PC-3 (cell line): ENCODE measurements at regions not wholly inside any gene's neighbourhood (a gene's known extent, or its start where the extent isn't known, plus 50 kb on each side); places are given as distances from the start of the nearest gene placed in this dataset.

Experiments
- EZH2 ChIP-seq: fragments of 300-600 bp; sonication (generic); IDR thresholded peaks from one replicate; pipeline ENCODE4 v1.6.1; 2017; ENCODE audit warnings: antibody characterized with exemption, mild to moderate bottlenecking, low read length; ENCODE audit not compliant: unreplicated experiment
- EZH2phosphoT487 ChIP-seq: fragments of 300-600 bp; sonication (generic); IDR thresholded peaks from 2 replicates; pipeline ENCODE4 v1.6.1; 2018; ENCODE audit warnings: mild to moderate bottlenecking, antibody characterized with exemption, low read length, borderline replicate concordance
- TF ChIP-seq, protein P1 (sequence below): fragments of 300-600 bp; sonication (generic); conservative IDR thresholded peaks from 2 replicates; pipeline ENCODE4 v1.5.1; 2017; ENCODE audit warnings: antibody characterized with exemption, low read depth, mild to moderate bottlenecking, low read length

DNA sequence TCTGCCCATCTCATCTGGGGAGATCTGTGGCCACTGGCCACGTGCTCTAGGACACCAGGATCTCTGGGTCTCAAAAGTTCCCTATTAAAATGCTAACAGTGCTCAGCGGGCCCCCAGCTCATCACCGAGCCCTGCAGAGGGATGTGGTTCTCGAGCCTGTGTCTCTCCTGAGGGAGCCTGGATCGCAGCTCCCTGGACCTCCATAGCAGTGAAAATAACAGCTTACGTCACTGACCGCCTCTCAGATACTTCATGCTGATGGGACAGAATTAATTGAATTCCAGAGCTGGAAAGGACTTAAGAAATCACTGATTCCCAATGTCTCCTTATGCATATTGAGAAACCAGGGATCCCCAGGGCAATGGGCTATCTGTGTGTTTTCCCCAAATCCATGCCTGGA, 90.0 kb downstream of the GALR1 start:
- TF ChIP-seq, protein P1, sequence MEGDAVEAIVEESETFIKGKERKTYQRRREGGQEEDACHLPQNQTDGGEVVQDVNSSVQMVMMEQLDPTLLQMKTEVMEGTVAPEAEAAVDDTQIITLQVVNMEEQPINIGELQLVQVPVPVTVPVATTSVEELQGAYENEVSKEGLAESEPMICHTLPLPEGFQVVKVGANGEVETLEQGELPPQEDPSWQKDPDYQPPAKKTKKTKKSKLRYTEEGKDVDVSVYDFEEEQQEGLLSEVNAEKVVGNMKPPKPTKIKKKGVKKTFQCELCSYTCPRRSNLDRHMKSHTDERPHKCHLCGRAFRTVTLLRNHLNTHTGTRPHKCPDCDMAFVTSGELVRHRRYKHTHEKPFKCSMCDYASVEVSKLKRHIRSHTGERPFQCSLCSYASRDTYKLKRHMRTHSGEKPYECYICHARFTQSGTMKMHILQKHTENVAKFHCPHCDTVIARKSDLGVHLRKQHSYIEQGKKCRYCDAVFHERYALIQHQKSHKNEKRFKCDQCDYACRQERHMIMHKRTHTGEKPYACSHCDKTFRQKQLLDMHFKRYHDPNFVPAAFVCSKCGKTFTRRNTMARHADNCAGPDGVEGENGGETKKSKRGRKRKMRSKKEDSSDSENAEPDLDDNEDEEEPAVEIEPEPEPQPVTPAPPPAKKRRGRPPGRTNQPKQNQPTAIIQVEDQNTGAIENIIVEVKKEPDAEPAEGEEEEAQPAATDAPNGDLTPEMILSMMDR, result no peak
- TF ChIP-seq EZH2phosphoT487 (no peak), EZH2 (no peak)
